ENCODE measurements at regions not wholly inside any gene's neighbourhood (a gene's known extent, or its start where the extent isn't known, plus 50 kb on each side); places are given as distances from the start of the nearest gene placed in this dataset.

GRCh38 chr2:60365556-60365955 lies 187.9 kb downstream of the BCL11A start:
- intact Hi-C loops (cut with DNase I): no loop called here
- WGBS, 3 donors: 53 to 56% (median 55%) methylated on average over 5 of the region's 5 CpGs

GRCh38 chr2:60364491-60364890 lies 189.0 kb downstream of the BCL11A start:
- TF ChIP-seq POLR2A (IDR thresholded peaks at IDR 0.05) (no peak), EP300 (IDR thresholded peaks at IDR 0.05) (no peak), CTCF (IDR thresholded peaks at IDR 0.05) (no peak)
- H3K36me3 ChIP-seq: no peaks in the 10 kb centered on the region
- 80 to 84% (median 82%) methylated on average over 9 of the region's 9 CpGs for WGBS, 3 donors
- H3K9me3 ChIP-seq: no peaks in the 10 kb centered on the region
- DNase-seq: no peak
- H3K27me3 ChIP-seq: no peaks in the 10 kb centered on the region
- no peak overlapping the region for H3K4me3 ChIP-seq
- no peak overlapping the region for H3K27ac ChIP-seq
- H3K4me1 ChIP-seq (ENCODE audit: insufficient read depth): no peaks in the 10 kb centered on the region
- intact Hi-C loops (cut with DNase I): no loop called here

More at GRCh38 chr2:60365556-60365955, 187.9 kb downstream of the BCL11A start:
- no peaks in the 10 kb centered on the region for H3K36me3 ChIP-seq
- no peak for DNase-seq
- TF ChIP-seq CTCF (IDR thresholded peaks at IDR 0.05) (no peak), POLR2A (IDR thresholded peaks at IDR 0.05) (no peak), EP300 (IDR thresholded peaks at IDR 0.05) (no peak)
- no peaks in the 10 kb centered on the region for H3K4me1 ChIP-seq (ENCODE audit: insufficient read depth)
- no peak overlapping the region for H3K4me3 ChIP-seq
- H3K9me3 ChIP-seq: no peaks in the 10 kb centered on the region
- H3K27ac ChIP-seq: no peak overlapping the region
- no peaks in the 10 kb centered on the region for H3K27me3 ChIP-seq

- no peak for DNase-seq
- Histone ChIP-seq H3K9me3 (no peaks in the 10 kb centered on the region), H3K4me3 (no peak overlapping the region), H3K27me3 (no peaks in the 10 kb centered on the region), H3K27ac (no peak overlapping the region), H3K36me3 (no peaks in the 10 kb centered on the region), H3K4me1 (ENCODE audit: insufficient read depth) (no peaks in the 10 kb centered on the region)
- no peak for TF ChIP-seq CTCF (IDR thresholded peaks at IDR 0.05)
- TF ChIP-seq EP300 (IDR thresholded peaks at IDR 0.05): no peak
- TF ChIP-seq POLR2A (IDR thresholded peaks at IDR 0.05): no peak
- intact Hi-C loops (cut with DNase I): no loop called here
- 59 to 83% (median 64%) methylated on average over 1 of the region's 1 CpG for WGBS, 3 donors
These were observed 192.0 kb downstream of the BCL11A start for GRCh38 chr2:60361498-60361897.

- no peaks in the 10 kb centered on the region for H3K27me3 ChIP-seq
- no peak for TF ChIP-seq EP300 (IDR thresholded peaks at IDR 0.05)
- TF ChIP-seq POLR2A (IDR thresholded peaks at IDR 0.05): no peak
- no peak for TF ChIP-seq CTCF (IDR thresholded peaks at IDR 0.05)
- no peaks in the 10 kb centered on the region for H3K9me3 ChIP-seq
- DNase-seq: no peak
- no peak overlapping the region for H3K27ac ChIP-seq
- intact Hi-C loops (cut with DNase I): no loop called here
- H3K4me3 ChIP-seq: no peak overlapping the region
- H3K36me3 ChIP-seq: no peaks in the 10 kb centered on the region
- H3K4me1 ChIP-seq (ENCODE audit: insufficient read depth): no peaks in the 10 kb centered on the region
- WGBS, 3 donors: 68 to 80% (median 69%) methylated on average over 5 of the region's 5 CpGs
These were observed 193.9 kb downstream of the BCL11A start for GRCh38 chr2:60359569-60359968.

- Histone ChIP-seq H3K36me3 (no peaks in the 10 kb centered on the region), H3K4me3 (no peak overlapping the region), H3K27me3 (no peaks in the 10 kb centered on the region), H3K27ac (no peak overlapping the region), H3K9me3 (no peaks in the 10 kb centered on the region), H3K4me1 (ENCODE audit: insufficient read depth) (no peaks in the 10 kb centered on the region)
- DNase-seq: no peak
- intact Hi-C loops (cut with DNase I): no loop called here
- TF ChIP-seq POLR2A (IDR thresholded peaks at IDR 0.05) (no peak), EP300 (IDR thresholded peaks at IDR 0.05) (no peak), CTCF (IDR thresholded peaks at IDR 0.05) (no peak)
- 86 to 92% (median 86%) methylated on average over 4 of the region's 4 CpGs for WGBS, 3 donors
These were observed 195.0 kb downstream of the BCL11A start for GRCh38 chr2:60358476-60358875.
